Panc1 (cell line): ENCODE measurements at regions not wholly inside any gene's neighbourhood (a gene's known extent, or its start where the extent isn't known, plus 50 kb on each side); places are given as distances from the start of the nearest gene placed in this dataset.

ENCODE experiments used
- CTCF ChIP-seq: fragments of 450-650 bp; IDR thresholded peaks from 2 replicates; pipeline ENCODE4 v1.5.1; 2017; ENCODE audit warnings: mild to moderate bottlenecking
- POLR2AphosphoS5 ChIP-seq: IDR thresholded peaks from 2 replicates; pipeline ENCODE4 v1.6.1; 2012; ENCODE audit warnings: mild to moderate bottlenecking, low read depth, low read length, moderate library complexity
- REST ChIP-seq, 2 experiments: IDR thresholded peaks; 2 replicates each; pipeline ENCODE4 v1.6.1; 2011 to 2012; ENCODE audit warnings: low read depth in 2 of 2, control low read depth in 1 of 2, low read length in 1 of 2, mild to moderate bottlenecking in 1 of 2, moderate library complexity in 1 of 2; ENCODE audit not compliant: insufficient read depth in 1 of 2
- TCF7L2 ChIP-seq: IDR thresholded peaks from 2 replicates; pipeline ENCODE4 v1.6.1; 2011; ENCODE audit warnings: mild to moderate bottlenecking, low read depth, low read length, inconsistent platforms

GRCh38 chr1:219289171-219289570, 115.5 kb downstream of the LYPLAL1 start:
- TF ChIP-seq CTCF (no peak), POLR2AphosphoS5 (no peak), REST (IDR thresholded peaks at IDR 0.05; ENCODE audit: insufficient read depth in 1 of 2, low read depth in 2 of 2, low read length in 1 of 2) (no peak), TCF7L2 (no peak)
